NCI-H146 treated with DMSO at 0.1 percent for 48 hours (cell line): ENCODE measurements at regions not wholly inside any gene's neighbourhood (a gene's known extent, or its start where the extent isn't known, plus 50 kb on each side); places are given as distances from the start of the nearest gene placed in this dataset.

Experiments
- DNase-seq: peaks from one replicate; lab custom pipeline; 2025; ENCODE audit not compliant: unreplicated experiment; lab: John Stamatoyannopoulos, UW

- no peak for DNase-seq
Measured at GRCh38 chr10:108716352-108716751, 1207.0 kb downstream of the XPNPEP1 start.

- DNase-seq: no peak
Measured at GRCh38 chr10:108709927-108710722, 1213.2 kb downstream of the XPNPEP1 start.

- DNase-seq: no peak
Measured at GRCh38 chr10:108708363-108708762, 1214.9 kb downstream of the XPNPEP1 start.

GRCh38 chr10:108696792-108697477 lies 1226.4 kb downstream of the XPNPEP1 start:
- no peak for DNase-seq

- DNase-seq: no peak
Measured at GRCh38 chr10:108691126-108691525, 1232.2 kb downstream of the XPNPEP1 start.

- DNase-seq: no peak
Measured at GRCh38 chr10:108690530-108690929, 1232.8 kb downstream of the XPNPEP1 start.

GRCh38 chr10:108689891-108690290 lies 1233.4 kb downstream of the XPNPEP1 start:
- DNase-seq: no peak

- DNase-seq: no peak
Measured at GRCh38 chr10:108688314-108688713, 1235.0 kb downstream of the XPNPEP1 start.

- no peak for DNase-seq
Measured at GRCh38 chr10:108685863-108686531, 1237.3 kb downstream of the XPNPEP1 start.

GRCh38 chr10:108684431-108684830 lies 1238.9 kb downstream of the XPNPEP1 start:
- no peak for DNase-seq

GRCh38 chr10:108673741-108674140 lies 1249.6 kb downstream of the XPNPEP1 start:
- DNase-seq: no peak

- no peak for DNase-seq
Measured at GRCh38 chr10:108663587-108663986, 1259.7 kb downstream of the XPNPEP1 start.

GRCh38 chr10:108662975-108663374 lies 1260.3 kb downstream of the XPNPEP1 start:
- no peak for DNase-seq

- DNase-seq: no peak
Measured at GRCh38 chr10:108655057-108655456, 1268.3 kb downstream of the XPNPEP1 start.

- DNase-seq: no peak
Measured at GRCh38 chr10:108653531-108653930, 1269.8 kb downstream of the XPNPEP1 start.

- no peak for DNase-seq
Measured at GRCh38 chr10:108639010-108639409, 1284.3 kb downstream of the XPNPEP1 start.

- DNase-seq: no peak
Measured at GRCh38 chr10:108638225-108638624, 1285.1 kb downstream of the XPNPEP1 start.

GRCh38 chr10:108633046-108633445 lies 1290.3 kb downstream of the XPNPEP1 start:
- no peak for DNase-seq

- no peak for DNase-seq
Measured at GRCh38 chr10:108632144-108632543, 1291.2 kb downstream of the XPNPEP1 start.

- no peak for DNase-seq
Measured at GRCh38 chr10:108631332-108631731, 1292.0 kb downstream of the XPNPEP1 start.

- DNase-seq: no peak
Measured at GRCh38 chr10:108629834-108630233, 1293.5 kb downstream of the XPNPEP1 start.

GRCh38 chr10:108624052-108624451 lies 1299.3 kb downstream of the XPNPEP1 start:
- DNase-seq: no peak
